ENCODE measurements at regions not wholly inside any gene's neighbourhood (a gene's known extent, or its start where the extent isn't known, plus 50 kb on each side); places are given as distances from the start of the nearest gene placed in this dataset.

DNA sequence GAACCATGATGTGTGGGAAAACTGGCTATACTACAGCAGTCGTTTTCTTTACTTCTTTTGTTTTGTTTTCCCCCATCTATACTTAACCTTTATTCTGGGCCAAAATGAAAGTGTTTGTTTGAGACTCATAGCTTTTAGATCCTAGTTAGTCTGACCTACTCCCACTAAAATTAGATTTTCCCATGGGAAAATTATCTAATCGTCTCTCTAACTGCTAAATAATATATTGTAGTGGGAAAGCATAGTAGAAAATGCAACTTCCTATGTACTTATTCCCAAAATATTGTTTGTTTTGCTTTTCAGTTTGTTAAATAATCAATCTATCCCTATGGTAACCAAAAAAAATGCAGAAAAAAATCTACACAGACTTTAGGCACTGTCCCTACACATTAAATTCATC, 96.6 kb downstream of the NOC3L start:
- Histone ChIP-seq H3K4me2 (no peak overlapping the region), H3K36me3 (ENCODE audit: insufficient read depth) (no peaks in the 10 kb centered on the region), H3K4me3 (no peak overlapping the region), H3F3A (replicated peaks; ENCODE audit: low read depth) (no peaks in the 10 kb centered on the region), H3K9me2 (ENCODE audit: insufficient read depth) (0 out of 2 replicates have a peak, but pooled peaks cover 9% of the 10 kb centered on the region), H3K27ac (ENCODE audit: low read depth) (no peak overlapping the region), H3K4me1 (ENCODE audit: insufficient read depth) (no peaks in the 10 kb centered on the region), H4K20me1 (replicated peaks; ENCODE audit: insufficient read depth) (no peaks in the 10 kb centered on the region), H3K79me2 (replicated peaks; ENCODE audit: insufficient read depth) (no peaks in the 10 kb centered on the region), H2AFZ (no peak overlapping the region), H3K27me3 (ENCODE audit: insufficient read depth) (no peaks in the 10 kb centered on the region)
- H3K4me1 Mint-ChIP-seq, result no peaks in the 10 kb centered on the region
- peaks cover 2% of the 10 kb centered on the region; the same call in 1 of the 3 replicates for H3K36me3 Mint-ChIP-seq (ENCODE audit: low read depth)
- DNase-seq (ENCODE audit: low spot score) (no peak), ATAC-seq (no peak)
- H3K27me3 Mint-ChIP-seq (ENCODE audit: insufficient read depth, low read depth, poor library complexity), result no peaks in the 10 kb centered on the region
- peaks cover 3% of the 10 kb centered on the region; the same call in 1 of the 3 replicates for H3K9me3 Mint-ChIP-seq
- no peak overlapping the region for H3K4me3 Mint-ChIP-seq
- no peak overlapping the region for H3K27ac Mint-ChIP-seq
- TF ChIP-seq JUNB (IDR thresholded peaks at IDR 0.05; ENCODE audit: unreplicated experiment) (no peak), ZNF331 (CRISPR knock-in tag; IDR thresholded peaks at IDR 0.05; ENCODE audit: low read depth) (no peak), STAT1 (IDR thresholded peaks at IDR 0.05; ENCODE audit: unreplicated experiment) (no peak), POLR2AphosphoS5 (IDR thresholded peaks at IDR 0.05; ENCODE audit: low read depth) (no peak), ZNF114 (CRISPR knock-in tag; IDR thresholded peaks at IDR 0.05) (no peak), NANOG (IDR thresholded peaks at IDR 0.05; ENCODE audit: borderline replicate concordance) (no peak), CTCF (conservative IDR thresholded peaks at IDR 0.05; ENCODE audit: low read depth in 2 of 2) (no peak), EZH2 (IDR thresholded peaks at IDR 0.05; ENCODE audit: low read depth, unreplicated experiment) (no peak), ZNF462 (CRISPR knock-in tag; IDR thresholded peaks at IDR 0.05) (no peak)
- TF ChIP-seq, protein P1, sequence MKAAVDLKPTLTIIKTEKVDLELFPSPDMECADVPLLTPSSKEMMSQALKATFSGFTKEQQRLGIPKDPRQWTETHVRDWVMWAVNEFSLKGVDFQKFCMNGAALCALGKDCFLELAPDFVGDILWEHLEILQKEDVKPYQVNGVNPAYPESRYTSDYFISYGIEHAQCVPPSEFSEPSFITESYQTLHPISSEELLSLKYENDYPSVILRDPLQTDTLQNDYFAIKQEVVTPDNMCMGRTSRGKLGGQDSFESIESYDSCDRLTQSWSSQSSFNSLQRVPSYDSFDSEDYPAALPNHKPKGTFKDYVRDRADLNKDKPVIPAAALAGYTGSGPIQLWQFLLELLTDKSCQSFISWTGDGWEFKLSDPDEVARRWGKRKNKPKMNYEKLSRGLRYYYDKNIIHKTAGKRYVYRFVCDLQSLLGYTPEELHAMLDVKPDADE (IDR thresholded peaks at IDR 0.05), result no peak
- TF ChIP-seq, protein P2, sequence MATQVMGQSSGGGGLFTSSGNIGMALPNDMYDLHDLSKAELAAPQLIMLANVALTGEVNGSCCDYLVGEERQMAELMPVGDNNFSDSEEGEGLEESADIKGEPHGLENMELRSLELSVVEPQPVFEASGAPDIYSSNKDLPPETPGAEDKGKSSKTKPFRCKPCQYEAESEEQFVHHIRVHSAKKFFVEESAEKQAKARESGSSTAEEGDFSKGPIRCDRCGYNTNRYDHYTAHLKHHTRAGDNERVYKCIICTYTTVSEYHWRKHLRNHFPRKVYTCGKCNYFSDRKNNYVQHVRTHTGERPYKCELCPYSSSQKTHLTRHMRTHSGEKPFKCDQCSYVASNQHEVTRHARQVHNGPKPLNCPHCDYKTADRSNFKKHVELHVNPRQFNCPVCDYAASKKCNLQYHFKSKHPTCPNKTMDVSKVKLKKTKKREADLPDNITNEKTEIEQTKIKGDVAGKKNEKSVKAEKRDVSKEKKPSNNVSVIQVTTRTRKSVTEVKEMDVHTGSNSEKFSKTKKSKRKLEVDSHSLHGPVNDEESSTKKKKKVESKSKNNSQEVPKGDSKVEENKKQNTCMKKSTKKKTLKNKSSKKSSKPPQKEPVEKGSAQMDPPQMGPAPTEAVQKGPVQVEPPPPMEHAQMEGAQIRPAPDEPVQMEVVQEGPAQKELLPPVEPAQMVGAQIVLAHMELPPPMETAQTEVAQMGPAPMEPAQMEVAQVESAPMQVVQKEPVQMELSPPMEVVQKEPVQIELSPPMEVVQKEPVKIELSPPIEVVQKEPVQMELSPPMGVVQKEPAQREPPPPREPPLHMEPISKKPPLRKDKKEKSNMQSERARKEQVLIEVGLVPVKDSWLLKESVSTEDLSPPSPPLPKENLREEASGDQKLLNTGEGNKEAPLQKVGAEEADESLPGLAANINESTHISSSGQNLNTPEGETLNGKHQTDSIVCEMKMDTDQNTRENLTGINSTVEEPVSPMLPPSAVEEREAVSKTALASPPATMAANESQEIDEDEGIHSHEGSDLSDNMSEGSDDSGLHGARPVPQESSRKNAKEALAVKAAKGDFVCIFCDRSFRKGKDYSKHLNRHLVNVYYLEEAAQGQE (IDR thresholded peaks at IDR 0.05; ENCODE audit: unreplicated experiment), result no peak

All from GM23338 (cell line).